ENCODE measurements at regions not wholly inside any gene's neighbourhood (a gene's known extent, or its start where the extent isn't known, plus 50 kb on each side); places are given as distances from the start of the nearest gene placed in this dataset.
"Not testable (repeated sequence)": the region's sequence is repeated elsewhere in the genome, so short reads cannot be mapped to it uniquely, and the experiment has no call there.

- H3K4me1 Mint-ChIP-seq, H3K9me3 Mint-ChIP-seq, H3K27ac Mint-ChIP-seq, H3K27me3 Mint-ChIP-seq, H3K36me3 Mint-ChIP-seq, H3K4me3 Mint-ChIP-seq: not testable (repeated sequence)
Measured at GRCh38 chr16:72578061-72578460, 406.1 kb upstream of the PMFBP1 start.

DNA sequence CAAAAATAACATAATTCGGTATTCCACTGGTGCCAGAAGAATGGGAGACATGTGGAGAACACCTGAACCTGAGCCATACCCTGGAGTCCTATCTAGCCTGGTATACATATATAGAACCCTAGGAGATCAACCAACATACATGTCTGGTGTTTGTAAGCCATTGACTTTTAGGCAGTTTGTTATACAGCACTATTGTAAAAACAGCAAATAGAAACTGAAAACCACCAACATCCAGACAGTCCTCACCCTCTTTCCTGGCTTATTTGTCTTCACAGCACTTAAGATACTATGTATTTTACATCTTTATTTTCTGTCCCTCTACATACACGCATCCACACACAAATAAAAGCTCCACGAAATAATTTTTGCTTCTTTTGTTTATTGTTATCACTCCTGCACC, 404.2 kb upstream of the PMFBP1 start:
- Mint-ChIP-seq H3K4me1 (no peaks in the 10 kb centered on the region), H3K27ac (no peak overlapping the region), H3K9me3 (no peaks in the 10 kb centered on the region), H3K27me3 (no peaks in the 10 kb centered on the region), H3K36me3 (no peaks in the 10 kb centered on the region), H3K4me3 (no peak overlapping the region)

- Mint-ChIP-seq H3K27me3 (no peaks in the 10 kb centered on the region), H3K9me3 (no peaks in the 10 kb centered on the region), H3K4me3 (no peak overlapping the region), H3K27ac (no peak overlapping the region), H3K36me3 (no peaks in the 10 kb centered on the region), H3K4me1 (no peaks in the 10 kb centered on the region)
Measured at GRCh38 chr16:72569677-72570076, 397.7 kb upstream of the PMFBP1 start.

DNA sequence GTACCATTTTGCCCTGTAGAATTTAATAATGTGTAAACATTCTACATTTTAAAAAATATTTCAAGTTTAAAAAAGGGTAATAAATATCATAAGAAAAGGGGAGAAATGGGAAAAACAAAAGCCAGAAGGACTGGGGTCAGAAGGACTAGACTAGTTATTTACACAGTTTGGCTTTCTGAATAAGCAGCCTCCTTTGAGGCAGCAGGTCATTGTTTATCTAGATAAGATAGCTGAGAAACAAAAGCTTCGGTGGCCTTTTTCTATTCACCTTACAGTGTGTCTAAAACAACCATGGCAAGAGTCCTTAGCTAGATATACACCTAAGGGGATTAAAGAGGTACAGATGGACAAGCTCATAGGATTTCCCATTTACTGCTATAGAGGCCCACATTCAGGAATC, 396.5 kb upstream of the PMFBP1 start:
- H3K9me3 Mint-ChIP-seq, result no peaks in the 10 kb centered on the region
- H3K27me3 Mint-ChIP-seq, result no peaks in the 10 kb centered on the region
- no peaks in the 10 kb centered on the region for H3K4me1 Mint-ChIP-seq
- H3K27ac Mint-ChIP-seq, result no peak overlapping the region
- H3K4me3 Mint-ChIP-seq, result no peak overlapping the region
- no peaks in the 10 kb centered on the region for H3K36me3 Mint-ChIP-seq

GRCh38 chr16:72566174-72566573, 394.2 kb upstream of the PMFBP1 start:
- no peak overlapping the region for H3K4me3 Mint-ChIP-seq
- no peaks in the 10 kb centered on the region for H3K27me3 Mint-ChIP-seq
- no peaks in the 10 kb centered on the region for H3K4me1 Mint-ChIP-seq
- no peaks in the 10 kb centered on the region for H3K36me3 Mint-ChIP-seq
- H3K9me3 Mint-ChIP-seq, result no peaks in the 10 kb centered on the region
- no peak overlapping the region for H3K27ac Mint-ChIP-seq

DNA sequence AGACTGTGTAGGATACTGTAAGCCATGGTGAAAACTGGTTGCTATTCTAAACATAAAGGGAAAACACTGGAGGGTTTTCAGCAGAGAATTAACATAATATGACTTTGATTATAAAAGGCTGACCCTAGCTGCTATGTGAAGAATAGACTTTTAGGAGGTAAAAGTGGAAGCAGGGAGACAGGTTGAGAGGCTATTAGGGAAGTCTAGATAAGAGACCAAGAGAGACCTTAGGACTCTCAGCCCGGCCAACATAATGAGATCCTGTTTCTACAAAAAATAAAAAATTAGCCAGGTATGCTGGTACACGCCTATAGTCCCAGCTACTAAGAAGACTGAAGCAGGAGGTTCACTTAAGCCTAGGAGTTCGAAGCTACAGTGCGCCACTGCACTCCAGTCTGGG, 393.2 kb upstream of the PMFBP1 start:
- Mint-ChIP-seq H3K4me1 (no peaks in the 10 kb centered on the region), H3K36me3 (no peaks in the 10 kb centered on the region), H3K27ac (no peak overlapping the region), H3K4me3 (no peak overlapping the region), H3K9me3 (no peaks in the 10 kb centered on the region), H3K27me3 (no peaks in the 10 kb centered on the region)

- Mint-ChIP-seq H3K9me3 (no peaks in the 10 kb centered on the region), H3K27me3 (no peaks in the 10 kb centered on the region), H3K27ac (no peak overlapping the region), H3K4me1 (no peaks in the 10 kb centered on the region), H3K4me3 (no peak overlapping the region), H3K36me3 (no peaks in the 10 kb centered on the region)
Measured at GRCh38 chr16:72560617-72561016, 388.7 kb upstream of the PMFBP1 start.

DNA sequence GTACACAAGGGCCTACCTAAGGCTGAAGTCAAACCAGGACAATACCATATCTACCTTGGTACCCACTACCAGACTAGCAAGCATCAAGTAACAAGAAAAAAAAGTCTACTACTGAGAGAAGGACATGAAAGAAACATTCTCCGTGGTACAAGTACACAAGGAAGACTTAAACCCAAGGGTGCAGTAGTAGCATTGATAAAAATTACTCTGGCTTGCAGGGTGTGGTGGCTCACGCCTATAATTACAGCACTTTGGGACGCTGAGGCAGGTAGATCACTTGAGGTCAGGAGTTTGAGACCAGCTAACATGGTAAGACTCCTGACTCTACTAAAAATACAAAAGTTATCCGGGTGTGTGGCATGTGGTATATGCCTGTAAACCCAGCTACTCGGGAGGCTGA, 386.5 kb upstream of the PMFBP1 start:
- no peak overlapping the region for H3K4me3 Mint-ChIP-seq
- no peaks in the 10 kb centered on the region for H3K36me3 Mint-ChIP-seq
- H3K9me3 Mint-ChIP-seq, result no peaks in the 10 kb centered on the region
- no peak overlapping the region for H3K27ac Mint-ChIP-seq
- H3K27me3 Mint-ChIP-seq, result no peaks in the 10 kb centered on the region
- H3K4me1 Mint-ChIP-seq, result no peaks in the 10 kb centered on the region

DNA sequence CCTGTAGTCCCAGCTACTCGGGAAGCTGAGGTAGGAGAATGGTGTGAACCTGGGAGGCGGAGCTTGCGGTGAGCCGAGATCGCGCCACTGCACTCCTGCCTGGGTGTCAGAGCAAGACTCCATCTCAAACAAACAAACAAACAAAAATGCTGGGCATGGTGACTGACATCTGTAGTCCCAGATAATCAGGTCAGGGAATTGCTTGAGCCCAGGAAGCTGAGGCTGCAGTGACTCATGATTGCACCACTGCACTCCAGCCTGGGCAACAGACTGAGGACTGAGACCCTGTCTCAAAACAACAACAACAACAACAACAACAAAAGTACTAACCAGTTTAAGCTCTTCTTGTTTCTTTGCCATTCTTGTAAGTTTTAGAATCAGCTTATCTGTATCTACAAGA, 383.0 kb upstream of the PMFBP1 start:
- H3K9me3 Mint-ChIP-seq, result no peaks in the 10 kb centered on the region
- H3K4me1 Mint-ChIP-seq, result no peaks in the 10 kb centered on the region
- H3K4me3 Mint-ChIP-seq, result no peak overlapping the region
- no peaks in the 10 kb centered on the region for H3K27me3 Mint-ChIP-seq
- peaks cover 3% of the 10 kb centered on the region for H3K36me3 Mint-ChIP-seq
- H3K27ac Mint-ChIP-seq, result no peak overlapping the region

DNA sequence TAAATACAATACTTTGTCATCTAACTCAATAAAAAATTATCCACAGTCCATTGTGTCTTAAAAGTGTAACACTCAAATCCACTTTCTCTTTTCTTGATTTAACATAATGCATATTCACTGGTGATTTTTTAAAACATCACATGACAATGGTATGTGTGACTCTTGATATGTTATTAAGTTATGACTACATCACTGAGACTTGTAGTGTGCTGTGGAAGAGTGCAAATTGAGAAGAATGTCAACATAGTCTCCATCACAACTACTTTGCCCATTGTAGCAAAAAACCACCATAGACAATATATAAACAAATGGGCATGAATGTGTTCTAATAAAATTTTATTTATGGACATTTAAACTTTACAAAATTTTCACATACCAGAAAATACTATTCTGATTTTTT, 380.7 kb upstream of the PMFBP1 start:
- H3K9me3 Mint-ChIP-seq, result no peaks in the 10 kb centered on the region
- no peak overlapping the region for H3K27ac Mint-ChIP-seq
- peaks cover 3% of the 10 kb centered on the region for H3K36me3 Mint-ChIP-seq
- H3K27me3 Mint-ChIP-seq, result no peaks in the 10 kb centered on the region
- H3K4me1 Mint-ChIP-seq, result no peaks in the 10 kb centered on the region
- H3K4me3 Mint-ChIP-seq, result no peak overlapping the region

DNA sequence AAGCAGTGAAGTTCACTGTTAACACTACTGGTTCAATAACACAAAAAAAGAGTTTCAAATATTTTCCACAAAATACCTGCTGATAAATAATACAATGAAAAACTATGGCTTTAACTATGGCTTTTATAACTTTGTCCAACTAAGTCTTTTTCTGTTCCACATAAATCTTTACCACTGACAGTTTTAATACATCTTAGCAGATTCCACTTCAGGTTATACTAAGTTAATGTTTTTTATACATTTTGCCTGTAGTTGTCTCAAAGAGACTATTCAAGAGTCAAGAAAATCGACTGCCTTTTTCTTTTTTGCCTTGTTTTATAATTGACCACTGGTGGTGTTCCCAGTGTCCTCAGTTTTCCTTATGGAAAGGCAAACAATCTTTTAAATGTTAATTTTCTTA, 379.7 kb upstream of the PMFBP1 start:
- no peaks in the 10 kb centered on the region for H3K27me3 Mint-ChIP-seq
- H3K4me3 Mint-ChIP-seq, result no peak overlapping the region
- no peak overlapping the region for H3K27ac Mint-ChIP-seq
- H3K36me3 Mint-ChIP-seq, result peaks cover 3% of the 10 kb centered on the region
- no peaks in the 10 kb centered on the region for H3K4me1 Mint-ChIP-seq
- no peaks in the 10 kb centered on the region for H3K9me3 Mint-ChIP-seq

DNA sequence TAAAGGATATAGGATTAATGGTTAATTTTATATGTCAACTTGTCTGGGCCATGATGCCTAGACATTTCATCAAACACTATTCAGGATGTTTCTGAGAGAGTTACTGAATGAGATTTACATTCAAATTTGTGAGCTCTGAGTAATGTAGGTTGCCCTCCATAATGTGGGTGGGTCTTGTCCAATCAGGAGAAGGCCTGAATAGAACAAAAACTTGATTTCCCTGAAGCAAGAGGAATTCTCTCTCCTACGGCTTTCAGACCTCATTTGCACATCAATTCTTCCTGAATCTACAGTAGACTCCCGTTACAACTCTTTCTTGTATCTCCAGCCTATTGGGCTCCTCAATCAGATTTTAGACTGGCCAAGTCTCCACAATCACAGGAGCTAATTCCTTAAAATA, 377.9 kb upstream of the PMFBP1 start:
- Mint-ChIP-seq H3K36me3 (peaks cover 3% of the 10 kb centered on the region), H3K9me3 (no peaks in the 10 kb centered on the region), H3K4me1 (no peaks in the 10 kb centered on the region), H3K4me3 (no peak overlapping the region), H3K27me3 (no peaks in the 10 kb centered on the region), H3K27ac (no peak overlapping the region)

DNA sequence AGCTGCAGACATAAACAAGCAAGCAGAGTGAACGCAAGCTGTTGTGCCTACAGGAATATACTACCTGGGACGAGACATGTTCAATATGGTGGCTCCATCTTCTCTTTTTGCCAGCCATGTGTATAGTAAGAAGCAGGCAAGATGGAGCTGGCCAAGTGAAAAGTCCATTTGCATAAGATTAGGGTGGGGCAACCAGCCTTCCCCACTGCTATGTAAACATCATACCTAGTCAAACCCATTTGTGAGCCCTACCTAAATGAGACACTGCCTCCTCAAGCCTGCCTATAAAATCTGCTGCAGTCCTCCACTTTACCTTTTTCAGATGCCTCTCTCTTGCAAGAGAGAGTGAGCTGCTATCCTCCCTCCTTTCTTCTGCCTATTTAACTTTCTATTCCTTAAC, 370.1 kb upstream of the PMFBP1 start:
- no peaks in the 10 kb centered on the region for H3K4me1 Mint-ChIP-seq
- H3K9me3 Mint-ChIP-seq, result no peaks in the 10 kb centered on the region
- H3K27me3 Mint-ChIP-seq, result no peaks in the 10 kb centered on the region
- no peaks in the 10 kb centered on the region for H3K36me3 Mint-ChIP-seq
- no peak overlapping the region for H3K4me3 Mint-ChIP-seq
- H3K27ac Mint-ChIP-seq, result no peak overlapping the region

DNA sequence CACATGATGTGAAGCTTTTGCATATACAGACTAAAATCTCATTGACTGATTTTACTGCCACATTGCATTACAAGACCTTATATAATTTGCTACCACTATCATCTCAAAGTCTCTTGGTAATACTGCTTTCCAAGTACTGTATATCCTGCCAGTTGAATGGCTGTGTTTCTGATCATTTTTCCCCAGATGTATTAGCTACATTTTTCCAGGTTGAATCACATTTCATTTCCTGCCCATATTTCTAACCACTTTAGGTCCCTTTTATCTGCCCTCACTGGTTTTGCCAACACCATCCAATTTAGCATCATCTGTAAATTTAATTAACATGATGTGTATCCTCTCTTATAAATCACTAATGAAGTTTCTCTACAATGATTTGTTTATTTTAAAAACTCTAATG, 365.7 kb upstream of the PMFBP1 start:
- Mint-ChIP-seq H3K36me3 (no peaks in the 10 kb centered on the region), H3K27ac (no peak overlapping the region), H3K4me1 (no peaks in the 10 kb centered on the region), H3K4me3 (no peak overlapping the region), H3K9me3 (no peaks in the 10 kb centered on the region), H3K27me3 (no peaks in the 10 kb centered on the region)

GRCh38 chr16:72536723-72537435, 364.9 kb upstream of the PMFBP1 start:
- Mint-ChIP-seq H3K27me3 (no peaks in the 10 kb centered on the region), H3K36me3 (no peaks in the 10 kb centered on the region), H3K4me3 (no peak overlapping the region), H3K4me1 (no peaks in the 10 kb centered on the region), H3K9me3 (peaks cover under 1% of the 10 kb centered on the region), H3K27ac (no peak overlapping the region)

GRCh38 chr16:72532906-72533410, 361.0 kb upstream of the PMFBP1 start:
- Mint-ChIP-seq H3K4me3 (no peak overlapping the region), H3K27me3 (no peaks in the 10 kb centered on the region), H3K4me1 (no peaks in the 10 kb centered on the region), H3K36me3 (no peaks in the 10 kb centered on the region), H3K27ac (no peak overlapping the region), H3K9me3 (peaks cover 5% of the 10 kb centered on the region)

DNA sequence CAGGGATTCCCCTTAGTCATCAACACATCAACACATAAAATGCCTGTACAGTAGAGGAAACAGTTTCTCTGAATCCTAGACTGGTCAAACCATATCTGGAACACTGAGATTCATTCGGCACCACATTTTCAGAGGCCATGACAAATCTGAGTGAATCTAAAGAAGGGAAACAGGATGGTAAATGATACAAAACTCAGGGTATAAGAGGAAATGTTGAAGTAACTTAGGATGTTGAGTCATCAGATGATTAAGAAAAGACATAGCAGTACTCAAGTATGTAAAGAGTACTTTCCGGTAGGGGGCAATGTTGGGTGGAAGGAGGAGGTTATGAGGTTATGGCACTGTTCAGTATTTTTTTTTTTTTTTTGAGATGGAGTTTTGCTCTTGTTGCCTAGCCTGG, 358.5 kb upstream of the PMFBP1 start:
- Mint-ChIP-seq H3K4me3 (no peak overlapping the region), H3K27me3 (no peaks in the 10 kb centered on the region), H3K9me3 (peaks cover 5% of the 10 kb centered on the region), H3K36me3 (no peaks in the 10 kb centered on the region), H3K27ac (no peak overlapping the region), H3K4me1 (no peaks in the 10 kb centered on the region)
